GM12872 (cell line): ENCODE measurements at regions not wholly inside any gene's neighbourhood (a gene's known extent, or its start where the extent isn't known, plus 50 kb on each side); places are given as distances from the start of the nearest gene placed in this dataset.
A peak's percentile ranks its signal among the peaks of the same experiment; 100 is the strongest.

Source experiments
- CTCF ChIP-seq: IDR thresholded peaks from 3 replicates; pipeline ENCODE4 v1.5.1; 2011; ENCODE audit warnings: low read depth, mild to moderate bottlenecking, low read length, moderate library complexity; ENCODE audit not compliant: insufficient read depth

DNA sequence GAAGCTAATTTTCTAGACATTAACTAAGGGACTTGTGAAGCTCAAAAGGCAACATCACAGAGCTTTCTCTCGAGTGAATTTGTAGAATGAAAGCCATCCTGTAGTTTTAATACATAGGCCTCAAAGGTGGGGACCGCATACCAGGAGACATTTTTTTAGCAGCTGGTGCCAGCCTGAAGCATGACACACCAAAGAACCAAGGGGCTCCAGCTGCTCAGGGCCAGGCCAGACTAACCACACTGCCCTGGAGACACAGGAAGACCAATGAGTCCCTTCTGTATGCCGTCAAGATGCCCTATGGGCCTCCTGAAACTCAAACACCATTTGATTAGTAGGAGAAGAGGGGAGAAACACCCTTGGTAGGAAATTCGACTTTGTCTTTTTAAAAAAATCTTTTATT, 113.9 kb upstream of the CACNA1E start:
- TF ChIP-seq CTCF = no peak

GRCh38 chr1:181383695-181384094, 99.6 kb upstream of the CACNA1E start:
- TF ChIP-seq CTCF = no peak

- TF ChIP-seq CTCF = no peak
These were observed 97.0 kb upstream of the CACNA1E start for GRCh38 chr1:181386340-181386739.

DNA sequence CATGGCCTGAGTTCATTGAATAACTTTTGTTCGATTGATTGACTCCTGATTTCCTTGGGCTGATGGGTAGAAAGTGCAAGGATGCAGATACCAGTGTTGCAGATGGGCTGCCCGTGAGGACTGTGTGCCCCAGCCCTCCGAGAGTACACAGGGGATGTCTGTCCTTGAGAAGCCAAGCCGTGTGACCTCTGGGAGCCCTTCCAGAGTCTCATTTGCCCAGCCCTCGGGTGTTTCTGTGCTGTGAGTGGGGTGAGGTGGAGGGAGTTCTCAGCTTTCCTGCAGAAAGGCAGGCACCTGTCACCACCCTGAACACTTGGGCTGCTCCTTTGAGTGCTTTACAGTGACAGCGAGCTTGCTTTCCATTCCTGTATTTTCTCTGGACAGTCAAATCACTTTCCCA, 96.4 kb upstream of the CACNA1E start:
- no peak for TF ChIP-seq CTCF

DNA sequence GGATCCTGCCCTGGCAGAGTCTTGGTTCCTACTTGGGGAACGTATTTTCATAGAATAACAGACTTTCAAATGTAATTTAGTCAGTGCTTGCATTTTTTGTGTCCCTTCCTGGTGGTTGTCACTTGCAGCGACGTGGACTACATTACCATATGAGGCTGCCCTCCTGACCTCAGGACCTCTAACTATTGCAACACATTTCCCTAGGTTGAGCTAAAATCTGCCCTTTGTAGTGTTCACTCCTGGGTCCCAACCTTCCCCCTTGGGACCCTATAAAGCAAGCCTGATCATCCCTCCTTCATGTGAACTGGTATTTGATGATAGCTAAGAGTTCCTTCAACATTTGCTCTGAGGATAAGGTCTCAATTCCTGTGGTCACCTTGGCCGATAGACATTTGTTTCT, 95.6 kb upstream of the CACNA1E start:
- TF ChIP-seq CTCF = no peak

- no peak for TF ChIP-seq CTCF
These were observed 92.8 kb upstream of the CACNA1E start for GRCh38 chr1:181390410-181391077.

DNA sequence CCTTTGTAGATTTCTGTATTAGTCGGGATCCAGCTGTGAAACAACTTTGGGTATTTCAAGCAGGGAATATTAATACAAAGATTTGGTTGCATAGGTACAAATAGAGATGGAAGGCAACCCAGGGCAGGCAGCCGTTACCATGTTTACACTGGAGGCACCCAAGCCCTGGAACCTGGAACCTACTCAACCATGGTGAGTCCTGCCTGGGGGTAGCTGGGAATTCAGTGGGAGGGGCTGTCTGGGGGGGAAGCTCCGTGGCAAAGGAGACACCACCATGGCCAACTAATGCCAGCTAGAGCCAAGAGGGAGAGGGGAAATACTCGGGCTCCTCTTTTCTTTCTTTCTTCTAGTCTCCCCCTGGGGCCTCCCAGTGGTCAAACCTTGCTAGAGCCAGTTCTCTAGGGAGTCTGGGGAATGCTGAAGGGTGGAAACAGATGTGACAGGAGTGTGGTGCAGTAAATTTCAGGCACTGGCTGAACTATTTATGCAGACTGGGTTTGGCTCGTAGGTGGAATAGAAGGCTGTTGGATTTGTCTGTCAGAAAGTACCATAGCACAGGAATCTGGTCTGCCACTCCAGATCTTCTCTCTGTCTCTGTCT, 91.9 kb upstream of the CACNA1E start:
- peak; percentile 31; the same call in 2 of the 3 replicates for TF ChIP-seq CTCF

- no peak for TF ChIP-seq CTCF
These were observed 91.2 kb upstream of the CACNA1E start for GRCh38 chr1:181392133-181392532.
